ENCODE measurements at regions not wholly inside any gene's neighbourhood (a gene's known extent, or its start where the extent isn't known, plus 50 kb on each side); places are given as distances from the start of the nearest gene placed in this dataset.

GRCh38 chr12:94062796-94063635, 85.4 kb upstream of the PLXNC1 start:
- DNase-seq (ENCODE audit: low spot score) = no peak

GRCh38 chr12:94070520-94070919, 77.9 kb upstream of the PLXNC1 start:
- DNase-seq (ENCODE audit: low spot score) = no peak

- no peak for DNase-seq (ENCODE audit: low spot score)
These were observed 77.1 kb upstream of the PLXNC1 start for GRCh38 chr12:94071258-94071657.

GRCh38 chr12:94073441-94074051, 74.8 kb upstream of the PLXNC1 start:
- no peak for DNase-seq (ENCODE audit: low spot score)

GRCh38 chr12:94074216-94074979, 74.0 kb upstream of the PLXNC1 start:
- DNase-seq (ENCODE audit: low spot score) = no peak

GRCh38 chr12:94074980-94075629, 73.3 kb upstream of the PLXNC1 start:
- DNase-seq (ENCODE audit: low spot score) = peak; percentile 63

GRCh38 chr12:94077209-94077608, 71.2 kb upstream of the PLXNC1 start:
- DNase-seq (ENCODE audit: low spot score) = no peak

GRCh38 chr12:94078138-94078723, 70.1 kb upstream of the PLXNC1 start:
- no peak for DNase-seq (ENCODE audit: low spot score)

GRCh38 chr12:94078736-94079509, 69.5 kb upstream of the PLXNC1 start:
- no peak for DNase-seq (ENCODE audit: low spot score)

- DNase-seq (ENCODE audit: low spot score) = no peak
These were observed 68.6 kb upstream of the PLXNC1 start for GRCh38 chr12:94079566-94080340.

GRCh38 chr12:94080341-94081009, 67.9 kb upstream of the PLXNC1 start:
- no peak for DNase-seq (ENCODE audit: low spot score)

GRCh38 chr12:94082690-94083089, 65.7 kb upstream of the PLXNC1 start:
- DNase-seq (ENCODE audit: low spot score) = no peak

GRCh38 chr12:94089891-94090290, 58.5 kb upstream of the PLXNC1 start:
- no peak for DNase-seq (ENCODE audit: low spot score)

GRCh38 chr12:94091624-94092023, 56.8 kb upstream of the PLXNC1 start:
- no peak for DNase-seq (ENCODE audit: low spot score)

GRCh38 chr12:94092516-94093241, 55.7 kb upstream of the PLXNC1 start:
- no peak for DNase-seq (ENCODE audit: low spot score)

- no peak for DNase-seq (ENCODE audit: low spot score)
These were observed 53.7 kb upstream of the PLXNC1 start for GRCh38 chr12:94094700-94095099.

- no peak for DNase-seq (ENCODE audit: low spot score)
These were observed 52.8 kb upstream of the PLXNC1 start for GRCh38 chr12:94095618-94096017.

GRCh38 chr12:94098466-94098865, 49.9 kb upstream of the PLXNC1 start:
- DNase-seq (ENCODE audit: low spot score) = no peak
